ENCODE measurements at regions not wholly inside any gene's neighbourhood (a gene's known extent, or its start where the extent isn't known, plus 50 kb on each side); places are given as distances from the start of the nearest gene placed in this dataset.
"Not testable (repeated sequence)": the region's sequence is repeated elsewhere in the genome, so short reads cannot be mapped to it uniquely, and the experiment has no call there.

DNA sequence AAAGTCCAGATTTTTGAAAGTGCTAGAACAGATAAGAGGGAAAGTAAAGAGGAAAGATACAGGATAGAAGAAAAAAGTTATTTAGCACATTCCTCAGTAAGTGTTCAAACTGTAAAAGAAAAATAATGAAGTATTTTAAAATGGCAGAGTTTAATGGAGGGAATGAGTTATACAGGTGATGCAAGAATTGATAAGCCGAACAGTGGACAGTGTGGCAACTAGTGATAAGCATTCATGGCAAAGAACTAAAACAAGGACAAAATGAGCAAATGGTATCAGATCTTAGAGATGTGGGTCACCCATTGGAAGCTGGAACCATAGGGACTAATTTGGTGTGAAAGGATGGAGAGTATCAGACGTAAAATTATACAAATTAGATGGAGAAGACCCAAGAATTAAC lies 622.9 kb upstream of the SGO1 start:
- no peak for DNase-seq

DNA sequence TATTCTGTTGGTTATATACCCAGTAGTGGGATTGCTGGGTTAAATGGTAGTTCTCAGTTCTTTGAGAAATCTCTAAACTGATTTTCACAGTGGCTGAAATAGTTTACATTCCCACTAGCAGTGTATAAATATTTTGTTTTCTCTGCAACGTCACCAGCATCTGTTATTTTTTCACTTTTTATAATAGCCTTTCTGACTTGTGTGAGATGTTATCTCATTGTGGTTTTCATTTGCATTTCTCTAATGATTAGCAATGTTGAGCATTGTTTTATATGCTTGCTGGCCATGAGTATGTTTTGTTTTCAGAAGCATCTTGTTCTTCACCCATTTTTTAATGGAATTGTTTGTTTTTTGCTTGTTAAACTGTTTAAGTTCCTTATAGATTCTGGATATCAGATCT lies 612.7 kb upstream of the SGO1 start:
- DNase-seq: no peak

DNA sequence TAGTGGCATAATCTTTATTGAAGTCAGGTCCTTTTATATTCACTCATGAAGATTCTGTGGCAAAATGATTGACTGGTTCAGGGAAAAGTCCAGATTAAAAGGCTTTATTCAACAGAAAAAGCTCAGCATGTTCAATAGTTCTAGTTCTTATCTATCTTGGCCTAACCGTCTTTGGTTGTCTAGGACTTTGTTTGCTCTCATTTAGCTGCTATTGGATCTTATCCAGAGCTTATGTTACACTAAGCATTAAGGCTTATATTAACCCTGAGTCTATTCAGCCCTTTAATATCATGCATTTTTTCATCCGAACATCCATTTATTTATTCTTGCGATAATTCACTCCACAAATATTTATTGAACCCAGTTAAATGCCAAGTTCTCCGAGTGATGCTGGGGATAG lies 601.0 kb upstream of the SGO1 start:
- DNase-seq: peak; percentile 33

DNA sequence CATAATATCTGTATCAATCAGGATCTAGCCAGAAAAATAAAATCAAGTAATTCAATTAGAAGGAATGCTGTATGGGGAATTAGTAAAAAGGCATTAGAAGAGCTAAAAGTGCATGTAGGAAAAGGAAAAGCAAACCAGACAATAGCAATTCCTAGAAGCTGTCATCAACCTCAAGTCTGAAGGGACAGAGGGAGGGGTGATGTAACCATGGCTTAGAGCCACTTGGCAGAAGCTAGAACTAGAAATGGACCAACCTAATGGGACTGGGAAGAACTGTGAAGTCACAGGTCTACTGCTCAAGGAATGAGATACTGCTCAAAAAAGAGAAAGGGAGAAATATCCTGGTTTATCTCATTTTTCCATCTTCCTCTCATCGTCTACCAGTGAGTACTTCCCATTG lies 590.7 kb upstream of the SGO1 start:
- no peak for DNase-seq

DNA sequence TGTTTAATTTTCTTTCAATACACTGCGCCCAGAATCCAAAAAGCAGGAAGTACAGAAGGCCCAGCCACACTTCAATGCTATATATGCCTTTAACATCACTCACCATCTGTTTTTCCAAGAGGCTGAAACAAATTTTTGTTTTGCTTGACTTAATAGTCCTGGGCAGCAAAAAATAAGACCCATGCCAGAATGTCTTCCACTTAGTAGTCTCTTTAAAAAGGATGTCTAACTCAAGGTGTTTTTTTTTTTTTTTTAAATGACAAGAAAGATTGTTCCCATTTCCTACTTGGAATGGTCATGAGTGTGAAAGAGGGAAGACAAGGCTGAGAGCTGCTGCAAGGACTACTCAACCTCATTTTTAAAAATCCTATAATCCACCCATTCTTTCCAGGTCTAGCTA lies 590.3 kb upstream of the SGO1 start:
- DNase-seq: no peak

DNA sequence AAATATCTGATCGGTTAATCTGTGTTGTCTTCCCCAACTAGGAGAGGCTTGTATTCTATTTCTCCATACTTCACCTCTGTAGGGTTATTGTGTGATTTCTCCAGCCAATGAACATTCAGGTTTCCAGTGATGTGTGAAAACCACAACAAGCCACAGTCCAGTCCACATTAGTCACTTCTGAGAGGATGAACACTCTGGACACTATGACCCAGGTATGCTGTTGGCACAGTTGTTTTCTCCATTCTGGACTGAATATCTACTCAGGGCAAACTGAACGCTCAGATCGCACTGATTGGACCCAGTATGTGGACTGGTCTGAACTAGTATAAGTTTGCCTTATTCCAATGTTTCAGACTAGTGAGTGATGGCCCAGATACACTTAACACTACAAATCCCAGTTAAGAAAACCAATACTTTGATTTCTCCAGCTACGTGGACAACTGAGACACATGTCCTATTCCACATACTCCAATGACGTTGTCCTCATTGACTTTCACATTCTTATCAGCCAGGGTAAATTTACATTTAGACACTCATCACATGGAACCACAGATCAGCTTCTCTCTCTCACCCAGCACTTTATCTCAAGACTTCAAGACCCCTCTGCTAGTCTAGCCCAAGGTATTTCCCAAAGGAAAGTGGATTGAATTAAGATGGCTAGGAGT lies 587.4 kb upstream of the SGO1 start:
- DNase-seq: peak; percentile 45

DNA sequence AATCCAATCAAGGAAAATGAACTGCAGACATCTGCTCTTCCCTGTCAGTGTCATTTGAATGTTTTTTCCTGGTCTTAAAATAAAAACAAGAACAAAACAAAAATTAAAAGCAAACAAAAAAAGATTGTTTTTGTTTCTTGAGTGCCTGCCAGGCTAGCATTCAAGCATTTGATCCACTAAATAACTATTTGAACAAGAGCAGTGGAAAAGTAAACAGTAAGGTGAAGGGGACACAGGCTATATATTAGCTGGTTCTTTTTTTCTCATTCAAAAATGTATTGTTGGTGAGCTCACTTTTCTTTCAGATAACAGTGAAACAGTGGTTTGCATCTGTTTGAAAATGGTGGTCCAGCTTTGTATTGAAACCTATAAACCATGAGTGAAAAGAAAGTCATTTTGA lies 586.9 kb upstream of the SGO1 start:
- peak; percentile 72 for DNase-seq

DNA sequence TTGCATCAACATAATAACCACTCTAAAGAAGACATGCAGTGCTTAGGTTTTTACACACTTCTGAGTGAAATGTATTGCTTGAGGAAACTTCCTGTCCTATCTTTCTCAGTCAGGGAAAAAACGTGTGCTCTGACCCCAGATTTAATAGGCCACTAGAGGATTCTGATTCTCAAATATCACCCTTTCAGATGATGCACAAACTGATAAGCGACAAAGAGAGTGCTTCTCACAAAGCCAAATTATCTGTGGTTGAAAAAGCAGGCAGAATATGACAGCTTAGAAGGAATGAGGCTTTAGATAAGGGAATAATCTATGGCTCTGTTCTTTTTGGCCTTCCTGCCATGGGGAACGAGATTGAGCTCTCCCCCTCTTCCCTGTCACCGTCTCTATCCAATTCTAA lies 583.4 kb upstream of the SGO1 start:
- no peak for DNase-seq

DNA sequence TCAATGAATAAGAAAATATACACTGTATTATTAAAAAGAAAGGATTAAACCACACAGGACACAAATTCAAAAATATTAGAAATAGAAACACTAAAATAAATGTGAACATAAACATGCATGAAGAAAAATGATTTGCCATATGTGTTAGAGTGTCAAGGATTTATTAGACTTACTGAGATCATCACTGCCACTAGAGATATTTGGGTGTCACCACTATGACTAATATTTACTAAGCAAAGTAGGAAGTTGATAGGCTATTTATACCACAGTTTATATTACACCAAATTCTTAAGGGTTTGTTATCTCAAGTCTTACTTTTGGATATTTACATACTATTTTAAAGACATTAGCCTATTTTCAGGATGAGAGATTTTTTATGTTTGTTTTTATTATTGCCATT lies 575.0 kb upstream of the SGO1 start:
- DNase-seq: no peak

DNA sequence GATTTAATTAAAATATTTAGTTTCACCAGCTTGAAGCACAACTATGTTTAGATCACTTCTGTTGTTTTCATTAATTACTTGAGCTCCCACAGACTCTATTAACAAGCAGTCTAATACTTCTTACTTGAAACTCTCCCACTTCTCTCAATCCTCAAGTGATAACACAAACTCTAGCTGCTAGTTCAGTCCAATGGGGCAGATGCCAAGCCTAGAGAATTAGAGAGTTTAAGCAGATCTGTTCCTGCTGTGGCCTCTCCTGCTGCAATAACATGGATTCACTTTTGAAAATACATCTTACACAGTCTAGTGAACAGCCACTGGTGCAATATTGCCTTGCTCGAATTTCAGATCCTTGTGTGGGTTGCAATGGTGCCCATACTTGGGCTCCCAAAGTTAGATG lies 566.4 kb upstream of the SGO1 start:
- DNase-seq: no peak

DNA sequence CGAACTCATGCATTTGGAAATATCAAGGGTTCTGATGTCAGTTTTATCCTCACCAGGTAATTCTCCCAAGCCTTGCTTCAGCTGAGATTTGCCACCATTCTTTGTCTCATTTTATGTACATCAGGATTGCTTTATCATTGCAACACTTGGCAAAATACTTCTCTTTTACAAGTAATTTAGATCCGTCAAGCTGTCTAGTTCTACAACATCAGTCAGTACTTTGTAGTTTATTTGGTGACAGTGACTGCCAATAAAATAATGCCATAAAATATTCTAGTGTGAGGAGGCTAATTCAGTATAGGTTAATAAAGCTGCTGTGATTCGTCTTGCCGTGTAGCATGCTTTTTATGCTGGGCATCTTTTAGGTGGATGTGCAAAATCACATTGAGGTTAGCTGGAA lies 565.3 kb upstream of the SGO1 start:
- no peak for DNase-seq

DNA sequence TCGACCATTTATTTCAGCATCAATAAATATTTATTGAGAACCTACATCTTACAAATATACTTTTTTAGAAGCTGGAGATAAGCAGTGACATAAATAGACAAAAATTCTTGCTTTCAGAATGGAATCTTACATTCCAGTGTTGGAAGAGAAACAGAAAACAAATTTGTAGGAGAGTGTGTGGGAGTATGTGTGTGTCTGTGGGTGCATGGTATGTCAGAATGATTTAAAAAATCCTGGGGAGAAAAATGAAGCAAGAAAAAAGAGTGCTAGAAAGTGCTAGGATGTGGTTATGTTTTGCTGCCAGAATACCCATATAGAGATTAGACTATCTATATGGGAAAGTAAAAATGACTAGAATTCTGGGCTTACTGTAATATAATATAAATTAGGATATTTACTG lies 561.7 kb upstream of the SGO1 start:
- DNase-seq: no peak

DNA sequence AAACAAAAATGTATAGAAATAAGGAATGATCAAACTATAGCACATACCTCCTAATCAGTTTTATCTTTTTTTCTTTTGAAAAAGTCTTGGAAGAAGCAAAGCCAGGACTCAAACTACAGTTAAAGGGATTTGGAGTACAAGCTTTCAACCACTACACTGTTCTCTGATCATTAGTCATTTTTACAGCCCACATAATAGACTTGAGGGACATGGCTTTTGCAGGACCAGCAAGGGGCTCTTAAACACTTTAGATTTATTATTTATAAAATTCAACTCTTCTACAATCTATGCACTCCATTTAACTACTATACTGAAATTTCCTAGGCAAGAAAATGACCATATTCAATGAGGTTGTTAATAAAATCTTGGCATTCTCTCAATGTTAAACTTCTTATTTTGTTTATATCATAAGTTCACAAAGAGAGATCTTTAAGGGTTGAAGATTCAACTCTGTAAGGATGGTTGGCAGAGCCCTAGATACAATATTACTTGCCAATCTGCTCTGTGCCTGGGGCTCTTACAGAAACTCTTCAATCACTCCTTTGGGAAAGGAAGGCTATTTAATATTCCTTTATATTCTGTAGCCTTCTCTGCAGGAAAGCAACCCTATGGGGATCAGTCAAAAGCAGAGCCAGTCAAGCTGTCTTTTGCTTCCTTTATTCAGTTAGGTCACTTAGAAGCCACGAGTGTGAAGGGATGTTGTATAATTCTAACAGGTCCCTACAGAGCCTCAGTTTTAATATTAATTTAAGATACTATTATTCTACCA lies 557.7 kb upstream of the SGO1 start:
- DNase-seq: peak; percentile 92

DNA sequence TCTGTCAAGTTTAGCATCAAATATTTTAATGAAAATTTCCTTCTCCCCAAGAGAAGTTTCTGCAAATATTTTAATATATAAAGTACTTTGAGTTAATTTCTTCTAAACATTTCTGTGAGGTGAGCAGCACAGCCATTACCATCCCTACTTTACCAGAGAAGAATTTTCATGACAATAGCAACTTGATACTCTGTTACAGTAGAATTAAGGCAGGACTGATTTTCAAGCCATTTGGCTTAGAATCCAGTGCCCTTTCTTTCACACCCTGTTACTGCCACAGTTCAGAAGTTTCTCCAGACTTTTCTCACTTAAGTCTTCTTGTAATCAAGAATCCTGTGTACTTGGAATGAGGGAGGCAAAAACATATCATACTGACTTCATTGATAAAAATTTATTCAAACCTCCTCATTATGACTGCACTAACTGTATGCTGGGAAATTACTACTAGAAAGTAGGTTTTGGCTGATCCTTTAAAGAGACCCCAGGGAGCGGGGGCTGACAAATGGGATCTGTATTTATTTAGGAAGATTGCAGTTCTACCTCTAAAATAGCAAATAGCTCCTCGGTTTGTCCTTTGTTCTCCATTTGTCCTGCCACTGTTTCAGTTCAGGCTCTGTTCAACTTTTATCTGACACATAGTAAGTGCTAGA lies 557.0 kb upstream of the SGO1 start:
- DNase-seq: peak; percentile 88

DNA sequence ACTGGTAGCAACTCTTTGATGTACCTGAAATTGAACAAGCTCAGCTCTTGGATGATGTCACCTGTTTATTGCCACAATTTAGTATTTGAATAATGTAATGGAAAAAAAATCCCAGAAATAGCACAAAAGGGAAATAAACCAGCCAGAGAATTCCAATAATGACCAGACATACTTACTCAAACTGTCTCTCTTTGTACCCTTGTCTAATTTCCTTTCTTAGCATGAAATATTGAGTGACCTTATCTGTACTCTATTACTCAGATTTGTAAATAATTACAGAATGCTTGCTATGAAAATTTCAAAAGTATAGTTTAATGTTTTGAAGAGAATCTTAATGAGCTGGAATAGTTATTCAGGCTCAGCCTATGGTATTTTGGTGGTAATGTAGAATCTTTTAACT lies 555.4 kb upstream of the SGO1 start:
- peak; percentile 40 for DNase-seq

DNA sequence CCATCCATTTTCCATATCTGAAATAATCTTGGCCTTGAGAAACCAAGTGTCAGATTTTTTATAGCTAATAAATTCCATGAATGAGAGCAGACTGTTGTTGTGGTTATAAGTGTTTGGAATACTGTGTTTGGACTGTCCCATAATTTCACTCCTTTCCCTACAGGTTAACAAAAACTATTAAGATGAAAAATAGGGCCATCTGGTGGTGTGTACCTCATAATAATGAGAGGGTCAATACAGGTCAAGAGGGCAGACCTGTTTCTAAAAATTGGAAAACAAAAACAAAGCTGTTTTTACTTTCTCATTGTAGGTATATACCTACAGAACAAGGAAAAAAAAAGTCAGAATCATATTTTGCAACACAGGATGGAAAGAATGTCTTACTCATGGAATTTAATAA lies 553.8 kb upstream of the SGO1 start:
- DNase-seq: peak; percentile 60

DNA sequence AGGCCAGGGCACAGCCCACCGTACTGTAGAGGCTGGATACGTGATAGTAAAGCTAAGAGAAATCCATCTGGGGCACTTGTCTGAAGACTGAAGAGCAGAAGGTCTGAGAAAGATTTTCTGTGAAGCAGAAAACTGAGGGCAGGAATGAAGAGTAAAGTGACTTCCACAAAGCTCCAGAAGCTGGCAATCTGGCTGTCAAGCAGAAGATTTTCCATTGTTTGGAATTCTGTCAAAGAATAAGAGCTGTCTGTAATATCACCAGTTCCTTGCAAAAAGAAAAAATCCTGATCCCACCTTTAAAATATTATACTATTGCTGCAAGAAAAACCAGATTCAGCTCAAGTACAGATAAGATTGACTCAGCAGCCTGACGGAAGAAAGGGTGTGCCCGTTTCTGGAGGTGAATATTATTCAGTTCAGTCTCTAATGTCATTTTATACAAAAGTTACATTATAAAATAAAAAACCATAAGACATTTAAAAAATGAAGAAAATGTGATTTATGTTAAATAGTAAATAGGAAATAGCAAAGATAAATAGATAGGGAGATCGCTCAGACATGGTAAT lies 550.4 kb upstream of the SGO1 start:
- DNase-seq: no peak

DNA sequence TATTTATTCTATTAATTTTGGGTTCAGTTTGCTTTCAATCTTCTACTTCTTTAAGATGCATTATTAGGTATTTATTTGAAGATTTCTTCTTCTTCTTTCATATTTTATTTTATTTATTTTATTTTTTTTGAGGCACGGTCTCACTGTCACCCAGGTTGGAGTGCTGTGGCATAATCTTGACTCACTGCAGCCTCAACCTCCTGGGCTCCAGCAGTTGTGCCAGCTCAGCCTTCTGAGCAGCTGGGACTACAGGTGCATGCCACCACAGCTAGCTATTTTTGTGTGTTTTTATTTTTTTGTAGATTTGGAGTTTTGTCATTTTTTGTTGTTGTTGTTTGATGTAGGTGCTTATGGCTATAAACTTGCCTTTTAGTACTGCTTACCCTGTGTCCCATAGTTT lies 543.2 kb upstream of the SGO1 start:
- no peak for DNase-seq

DNA sequence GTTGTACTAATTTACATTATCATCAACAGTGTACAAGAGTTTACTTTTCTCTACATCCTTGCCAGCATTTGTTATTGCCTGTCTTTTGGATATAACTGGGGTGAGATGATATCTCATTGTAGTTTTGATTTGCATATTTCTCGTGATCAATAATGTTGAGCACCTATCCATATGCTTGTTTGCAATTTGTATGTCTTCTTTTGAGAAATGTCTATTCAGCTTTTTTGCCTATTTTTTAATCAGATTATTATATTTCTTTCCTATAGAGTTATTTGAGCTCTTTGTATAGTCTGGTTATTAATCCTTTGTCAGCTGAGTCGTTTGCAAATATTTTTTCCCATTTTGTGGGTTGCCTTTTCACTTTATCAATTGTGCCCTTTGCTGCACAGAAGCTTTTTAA lies 540.8 kb upstream of the SGO1 start:
- no peak for DNase-seq

DNA sequence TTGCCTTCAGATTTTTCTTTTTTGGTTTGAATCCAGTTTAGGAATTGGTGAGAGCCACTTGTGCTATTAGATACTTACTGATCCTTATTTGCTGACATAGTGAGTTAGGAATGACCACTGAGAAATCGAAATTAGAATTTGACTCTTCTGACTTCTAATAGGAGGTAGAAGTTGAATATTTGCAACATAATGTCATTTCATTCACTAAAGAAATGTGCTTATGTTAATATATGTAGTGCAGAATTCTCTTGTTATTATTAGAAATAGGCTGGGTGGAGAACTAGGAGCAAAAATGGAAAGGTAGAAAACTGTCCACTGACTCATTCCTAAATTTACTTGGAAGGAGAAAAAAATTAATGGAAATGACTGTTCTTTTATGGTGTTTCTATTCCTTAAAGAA lies 538.2 kb upstream of the SGO1 start:
- DNase-seq: no peak

DNA sequence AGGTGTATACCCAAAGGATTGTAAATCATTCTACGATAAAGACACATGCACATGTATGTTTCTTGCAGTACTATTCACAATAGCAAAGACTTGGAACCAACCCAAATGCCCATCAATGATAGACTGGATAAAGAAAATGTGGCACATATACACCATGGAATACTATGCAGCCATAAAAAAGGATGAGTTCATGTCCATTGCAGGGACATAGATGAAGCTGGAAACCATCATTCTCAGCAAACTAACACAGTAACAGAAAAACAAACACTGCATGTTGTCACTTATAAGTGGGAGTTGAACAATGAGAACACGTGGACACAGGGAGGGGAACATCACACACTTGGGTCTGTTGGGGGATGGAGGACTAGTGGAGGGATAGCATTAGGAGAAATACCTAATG lies 530.4 kb upstream of the SGO1 start:
- not testable (repeated sequence) for DNase-seq

DNA sequence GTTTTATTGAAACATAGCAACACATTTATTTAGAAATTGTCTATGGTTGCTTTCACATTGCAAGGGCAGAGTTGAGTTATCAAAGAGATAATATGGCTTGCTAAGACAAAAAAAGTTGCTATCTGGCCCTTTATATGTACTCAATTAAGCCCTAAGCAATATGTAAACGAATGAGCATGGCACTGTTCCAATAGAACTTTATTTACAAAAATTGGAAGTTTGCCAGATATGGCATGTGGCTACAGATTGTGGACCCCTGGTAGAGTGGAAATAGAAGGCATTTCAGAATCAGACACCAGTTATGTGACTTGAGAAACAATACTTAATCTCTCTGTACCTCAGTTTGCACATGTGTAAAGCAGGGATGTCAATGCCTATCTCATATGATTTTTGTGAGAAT lies 515.6 kb upstream of the SGO1 start:
- peak; percentile 87 for DNase-seq

DNA sequence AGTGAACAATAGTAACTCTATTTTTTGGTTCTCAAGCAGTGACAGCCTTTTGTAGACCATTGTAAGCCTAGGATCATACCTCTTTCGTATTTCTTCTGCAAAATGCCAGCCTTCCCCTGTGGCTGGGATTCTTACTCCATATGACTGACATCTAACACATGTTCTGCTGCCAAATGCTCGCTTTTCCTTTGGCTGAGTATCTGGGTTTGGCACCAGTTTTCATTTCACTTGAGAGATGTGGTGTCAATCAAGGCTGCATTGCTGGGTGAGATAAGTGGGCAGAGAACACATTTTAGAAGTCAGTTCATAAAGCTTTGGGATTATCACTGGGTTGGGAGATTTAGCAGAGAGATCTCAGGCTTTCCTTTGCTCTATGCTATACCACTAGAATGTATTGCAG lies 514.7 kb upstream of the SGO1 start:
- DNase-seq: peak; percentile 18

DNA sequence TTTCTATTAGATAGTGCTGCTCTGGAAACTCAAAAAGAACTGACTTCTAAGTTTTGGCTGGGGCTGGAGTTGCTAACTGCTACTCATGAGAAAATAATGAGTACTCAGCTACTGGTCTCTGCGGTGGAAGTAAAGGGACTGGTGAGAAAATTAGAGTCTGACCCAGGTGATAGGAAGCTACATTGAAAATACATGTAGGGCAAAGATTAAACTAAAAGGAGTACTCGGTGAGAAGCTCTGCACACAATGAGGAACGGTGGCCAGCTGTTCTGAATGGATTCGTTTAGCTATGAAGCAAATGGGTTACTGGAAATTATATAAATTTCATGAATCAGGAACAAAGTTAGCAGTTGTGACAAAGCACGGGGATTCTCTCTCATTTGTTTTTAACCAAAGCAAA lies 512.9 kb upstream of the SGO1 start:
- no peak for DNase-seq

All from NCI-H69 (cell line).